ENCODE measurements at regions not wholly inside any gene's neighbourhood (a gene's known extent, or its start where the extent isn't known, plus 50 kb on each side); places are given as distances from the start of the nearest gene placed in this dataset.
"Not testable (repeated sequence)": the region's sequence is repeated elsewhere in the genome, so short reads cannot be mapped to it uniquely, and the experiment has no call there.

DNA sequence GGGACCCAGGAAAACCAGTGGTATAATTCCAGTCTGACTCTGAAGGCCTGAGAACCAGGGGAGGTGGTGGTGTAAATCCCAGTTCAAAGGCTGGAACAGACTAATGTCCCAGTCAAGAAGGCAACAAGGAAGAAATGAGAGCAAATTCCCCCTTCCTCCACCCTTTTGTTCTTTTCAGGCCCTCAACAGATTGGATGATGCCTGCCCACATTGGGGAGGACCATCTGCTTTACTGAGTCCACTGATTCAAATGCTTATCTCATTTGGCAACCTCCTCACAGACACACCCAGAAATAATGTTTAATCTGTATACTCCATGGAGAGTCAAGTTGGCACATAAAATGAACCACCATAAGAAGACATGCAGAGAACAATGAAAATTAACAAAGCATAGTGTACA is 61.9 kb upstream of the CRYM start:
- H3K27ac ChIP-seq (ENCODE audit: low read depth in 1 of 3, low read length in 2 of 3) = no peak overlapping the region
- H3K36me3 ChIP-seq (ENCODE audit: control insufficient read depth in 3 of 3, insufficient read depth in 2 of 3, low read depth in 1 of 3, low read length in 3 of 3) = no peaks in the 10 kb centered on the region
- no peaks in the 10 kb centered on the region for H3K4me1 ChIP-seq (ENCODE audit: control insufficient read depth in 3 of 3, insufficient read depth in 2 of 3, low read depth in 1 of 3, low read length in 2 of 3)
- FAIRE-seq = no peak
- H3K9me3 ChIP-seq (ENCODE audit: control insufficient read depth in 2 of 2, insufficient read depth in 1 of 2, low read depth in 1 of 2, low read length in 1 of 2) = no peaks in the 10 kb centered on the region
- H3K4me3 ChIP-seq (ENCODE audit: low read depth in 1 of 3, low read length in 3 of 3) = no peak overlapping the region
- DNase-seq = peak; percentile 1 to 56
- H3K27me3 ChIP-seq (ENCODE audit: control insufficient read depth in 3 of 3, insufficient read depth in 3 of 3, low read length in 3 of 3) = no peaks in the 10 kb centered on the region

- DNase-seq = no peak
- H3K4me1 ChIP-seq (ENCODE audit: control insufficient read depth in 3 of 3, insufficient read depth in 2 of 3, low read depth in 1 of 3, low read length in 2 of 3) = no peaks in the 10 kb centered on the region
- 86 to 93% (median 91%) methylated on average over 4 of the region's 4 CpGs for WGBS, 3 donors
- no peak for FAIRE-seq
- H3K9me3 ChIP-seq (ENCODE audit: control insufficient read depth in 2 of 2, insufficient read depth in 1 of 2, low read depth in 1 of 2, low read length in 1 of 2) = peaks cover 0 to 3% of the 10 kb centered on the region in 2 donors
- peaks cover 0 to 2% (median 0%) of the 10 kb centered on the region in 3 donors for H3K36me3 ChIP-seq (ENCODE audit: control insufficient read depth in 3 of 3, insufficient read depth in 2 of 3, low read depth in 1 of 3, low read length in 3 of 3)
- H3K27me3 ChIP-seq (ENCODE audit: control insufficient read depth in 3 of 3, insufficient read depth in 3 of 3, low read length in 3 of 3) = no peaks in the 10 kb centered on the region
- no peak overlapping the region for H3K27ac ChIP-seq (ENCODE audit: low read depth in 1 of 3, low read length in 2 of 3)
- H3K4me3 ChIP-seq (ENCODE audit: low read depth in 1 of 3, low read length in 3 of 3) = no peak overlapping the region
These were observed 61.2 kb upstream of the CRYM start for GRCh38 chr16:21339269-21339641.

- Histone ChIP-seq H3K36me3 (ENCODE audit: control insufficient read depth in 3 of 3, insufficient read depth in 2 of 3, low read depth in 1 of 3, low read length in 3 of 3) (peaks cover 0 to 2% (median 0%) of the 10 kb centered on the region in 3 donors), H3K4me3 (ENCODE audit: low read depth in 1 of 3, low read length in 3 of 3) (no peak overlapping the region), H3K4me1 (ENCODE audit: control insufficient read depth in 3 of 3, insufficient read depth in 2 of 3, low read depth in 1 of 3, low read length in 2 of 3) (no peaks in the 10 kb centered on the region), H3K27ac (ENCODE audit: low read depth in 1 of 3, low read length in 2 of 3) (no peak overlapping the region), H3K27me3 (ENCODE audit: control insufficient read depth in 3 of 3, insufficient read depth in 3 of 3, low read length in 3 of 3) (no peaks in the 10 kb centered on the region), H3K9me3 (ENCODE audit: control insufficient read depth in 2 of 2, insufficient read depth in 1 of 2, low read depth in 1 of 2, low read length in 1 of 2) (peaks cover 0 to 3% of the 10 kb centered on the region in 2 donors)
- DNase-seq (peak; percentile 4 to 32), FAIRE-seq (no peak)
- WGBS, 3 donors = 80 to 84% (median 81%) methylated on average over 6 of the region's 6 CpGs
These were observed 60.6 kb upstream of the CRYM start for GRCh38 chr16:21338537-21339268.

DNA sequence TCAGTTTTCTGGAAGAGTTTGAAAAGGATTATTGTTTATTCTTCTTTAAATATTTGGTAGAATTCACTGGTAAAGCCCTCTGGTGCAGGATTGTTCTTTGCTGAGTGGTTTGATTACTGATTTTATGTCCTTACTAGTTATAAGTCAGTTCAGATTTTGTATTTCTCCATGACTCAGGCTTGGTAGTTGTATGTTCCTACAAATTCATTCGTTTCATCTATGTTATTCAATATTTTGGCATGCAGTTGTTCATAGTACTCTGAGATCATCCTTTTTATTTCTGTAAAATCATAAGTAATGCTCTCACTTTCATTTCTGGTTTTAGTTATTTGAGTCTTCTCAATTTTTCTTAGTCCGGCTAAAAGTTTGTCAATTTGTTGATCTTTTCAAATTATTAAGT is 58.1 kb upstream of the CRYM start:
- no peak overlapping the region for H3K4me3 ChIP-seq (ENCODE audit: low read depth in 1 of 3, low read length in 3 of 3)
- DNase-seq (no peak), FAIRE-seq (no peak)
- H3K4me1 ChIP-seq (ENCODE audit: control insufficient read depth in 3 of 3, insufficient read depth in 2 of 3, low read depth in 1 of 3, low read length in 2 of 3) = no peaks in the 10 kb centered on the region
- no peak overlapping the region for H3K27ac ChIP-seq (ENCODE audit: low read depth in 1 of 3, low read length in 2 of 3)
- WGBS, 3 donors = 83 to 89% (median 85%) methylated on average over 2 of the region's 2 CpGs
- H3K9me3 ChIP-seq (ENCODE audit: control insufficient read depth in 2 of 2, insufficient read depth in 1 of 2, low read depth in 1 of 2, low read length in 1 of 2) = peaks cover 0 to 3% of the 10 kb centered on the region in 2 donors
- no peaks in the 10 kb centered on the region for H3K27me3 ChIP-seq (ENCODE audit: control insufficient read depth in 3 of 3, insufficient read depth in 3 of 3, low read length in 3 of 3)
- H3K36me3 ChIP-seq (ENCODE audit: control insufficient read depth in 3 of 3, insufficient read depth in 2 of 3, low read depth in 1 of 3, low read length in 3 of 3) = peaks cover 0 to 2% (median 0%) of the 10 kb centered on the region in 3 donors

- not testable (repeated sequence) for H3K9me3 ChIP-seq (ENCODE audit: control insufficient read depth in 2 of 2, insufficient read depth in 1 of 2, low read depth in 1 of 2, low read length in 1 of 2); DNase-seq; H3K4me1 ChIP-seq (ENCODE audit: control insufficient read depth in 3 of 3, insufficient read depth in 2 of 3, low read depth in 1 of 3, low read length in 2 of 3); H3K27ac ChIP-seq (ENCODE audit: low read depth in 1 of 3, low read length in 2 of 3); FAIRE-seq; H3K36me3 ChIP-seq (ENCODE audit: control insufficient read depth in 3 of 3, insufficient read depth in 2 of 3, low read depth in 1 of 3, low read length in 3 of 3); H3K27me3 ChIP-seq (ENCODE audit: control insufficient read depth in 3 of 3, insufficient read depth in 3 of 3, low read length in 3 of 3); H3K4me3 ChIP-seq (ENCODE audit: low read depth in 1 of 3, low read length in 3 of 3)
- 89 to 91% (median 89%) methylated on average over 17 of the region's 17 CpGs for WGBS, 3 donors
These were observed 56.4 kb upstream of the CRYM start for GRCh38 chr16:21334188-21335146.

- 93 to 96% (median 95%) methylated on average over 11 of the region's 11 CpGs for WGBS, 3 donors
- FAIRE-seq = not testable (repeated sequence)
These were observed 55.6 kb upstream of the CRYM start for GRCh38 chr16:21333683-21334082.

More at GRCh38 chr16:21333683-21334082, 55.6 kb upstream of the CRYM start:
- H3K4me3 ChIP-seq (ENCODE audit: low read depth in 1 of 3, low read length in 3 of 3); H3K27me3 ChIP-seq (ENCODE audit: control insufficient read depth in 3 of 3, insufficient read depth in 3 of 3, low read length in 3 of 3); H3K27ac ChIP-seq (ENCODE audit: low read depth in 1 of 3, low read length in 2 of 3); DNase-seq; H3K36me3 ChIP-seq (ENCODE audit: control insufficient read depth in 3 of 3, insufficient read depth in 2 of 3, low read depth in 1 of 3, low read length in 3 of 3); H3K4me1 ChIP-seq (ENCODE audit: control insufficient read depth in 3 of 3, insufficient read depth in 2 of 3, low read depth in 1 of 3, low read length in 2 of 3); H3K9me3 ChIP-seq (ENCODE audit: control insufficient read depth in 2 of 2, insufficient read depth in 1 of 2, low read depth in 1 of 2, low read length in 1 of 2): not testable (repeated sequence)
